ENCODE measurements at regions not wholly inside any gene's neighbourhood (a gene's known extent, or its start where the extent isn't known, plus 50 kb on each side); places are given as distances from the start of the nearest gene placed in this dataset.

- no peak overlapping the region for H3K4me3 Mint-ChIP-seq
- no peaks in the 10 kb centered on the region for H3K4me1 Mint-ChIP-seq (ENCODE audit: low read depth)
- H3K27ac Mint-ChIP-seq: no peak overlapping the region
- TF ChIP-seq CTCF (IDR thresholded peaks at IDR 0.05): no peak
- DNase-seq: no peak
- no peaks in the 10 kb centered on the region for H3K27me3 Mint-ChIP-seq (ENCODE audit: insufficient read depth)
- peaks cover 56% of the 10 kb centered on the region for H3K9me3 Mint-ChIP-seq
- H3K36me3 Mint-ChIP-seq (ENCODE audit: low read depth): peaks cover 1% of the 10 kb centered on the region; the same call in 1 of the 2 replicates
Observed at GRCh38 chr10:128617532-128617931, 491.3 kb upstream of the MKI67 start.

GRCh38 chr10:128622706-128623105 lies 496.5 kb upstream of the MKI67 start:
- Mint-ChIP-seq H3K27me3 (ENCODE audit: insufficient read depth) (no peaks in the 10 kb centered on the region), H3K4me1 (ENCODE audit: low read depth) (no peaks in the 10 kb centered on the region), H3K36me3 (ENCODE audit: low read depth) (no peaks in the 10 kb centered on the region; the same call in 1 of the 2 replicates), H3K4me3 (no peak overlapping the region), H3K9me3 (peaks cover 64% of the 10 kb centered on the region), H3K27ac (no peak overlapping the region)
- no peak for TF ChIP-seq CTCF (IDR thresholded peaks at IDR 0.05)
- no peak for DNase-seq

- Mint-ChIP-seq H3K9me3 (peaks cover 74% of the 10 kb centered on the region), H3K4me1 (ENCODE audit: low read depth) (no peaks in the 10 kb centered on the region), H3K4me3 (no peak overlapping the region), H3K27me3 (ENCODE audit: insufficient read depth) (no peaks in the 10 kb centered on the region), H3K27ac (no peak overlapping the region), H3K36me3 (ENCODE audit: low read depth) (no peaks in the 10 kb centered on the region; the same call in 1 of the 2 replicates)
- no peak for DNase-seq
- TF ChIP-seq CTCF (IDR thresholded peaks at IDR 0.05): no peak
Observed at GRCh38 chr10:128623776-128624175, 497.6 kb upstream of the MKI67 start.

GRCh38 chr10:128624656-128625530 lies 498.7 kb upstream of the MKI67 start:
- TF ChIP-seq CTCF (IDR thresholded peaks at IDR 0.05): no peak
- DNase-seq: no peak
- peaks cover 72% of the 10 kb centered on the region for H3K9me3 Mint-ChIP-seq
- no peaks in the 10 kb centered on the region; the same call in 1 of the 2 replicates for H3K36me3 Mint-ChIP-seq (ENCODE audit: low read depth)
- H3K4me1 Mint-ChIP-seq (ENCODE audit: low read depth): no peaks in the 10 kb centered on the region
- H3K27ac Mint-ChIP-seq: no peak overlapping the region
- no peaks in the 10 kb centered on the region for H3K27me3 Mint-ChIP-seq (ENCODE audit: insufficient read depth)
- no peak overlapping the region for H3K4me3 Mint-ChIP-seq

- H3K4me3 Mint-ChIP-seq: no peak overlapping the region
- H3K27me3 Mint-ChIP-seq (ENCODE audit: insufficient read depth): no peaks in the 10 kb centered on the region
- no peaks in the 10 kb centered on the region for H3K4me1 Mint-ChIP-seq (ENCODE audit: low read depth)
- DNase-seq: no peak
- TF ChIP-seq CTCF (IDR thresholded peaks at IDR 0.05): no peak
- H3K27ac Mint-ChIP-seq: no peak overlapping the region
- H3K9me3 Mint-ChIP-seq: peaks cover 71% of the 10 kb centered on the region
- no peaks in the 10 kb centered on the region; the same call in 1 of the 2 replicates for H3K36me3 Mint-ChIP-seq (ENCODE audit: low read depth)
Observed at GRCh38 chr10:128625926-128626325, 499.7 kb upstream of the MKI67 start.

Measured in HFFc6 (cell line).